Adrenal gland (tissue), 5 donors: ENCODE measurements at regions not wholly inside any gene's neighbourhood (a gene's known extent, or its start where the extent isn't known, plus 50 kb on each side); places are given as distances from the start of the nearest gene placed in this dataset.

Experiments
- POLR2A ChIP-seq, 2 donors: fragments of 450-650 bp; IDR thresholded peaks; one replicate each; pipeline ENCODE4 v1.6.1; 2017; ENCODE audit warnings: antibody characterized with exemption in 2 of 2, mild to moderate bottlenecking in 2 of 2, moderate library complexity in 1 of 2
- TF ChIP-seq, protein P1 (sequence below), 6 experiments: fragments of 450-650 bp in 4 of 6; fragments of 200-600 bp in 2 of 6; sonication (generic) in 1 of 6; IDR thresholded peaks; 1 replicate in 5 of 6; 2 replicates in 1 of 6; pipeline versions ENCODE4 v1.5.1 to v1.8.0; 2016 to 2021; ENCODE audit warnings: antibody characterized with exemption in 6 of 6, mild to moderate bottlenecking in 2 of 6, moderate library complexity in 1 of 6
- donor health status: DM: no; HTN: no; CAD: no.

DNA sequence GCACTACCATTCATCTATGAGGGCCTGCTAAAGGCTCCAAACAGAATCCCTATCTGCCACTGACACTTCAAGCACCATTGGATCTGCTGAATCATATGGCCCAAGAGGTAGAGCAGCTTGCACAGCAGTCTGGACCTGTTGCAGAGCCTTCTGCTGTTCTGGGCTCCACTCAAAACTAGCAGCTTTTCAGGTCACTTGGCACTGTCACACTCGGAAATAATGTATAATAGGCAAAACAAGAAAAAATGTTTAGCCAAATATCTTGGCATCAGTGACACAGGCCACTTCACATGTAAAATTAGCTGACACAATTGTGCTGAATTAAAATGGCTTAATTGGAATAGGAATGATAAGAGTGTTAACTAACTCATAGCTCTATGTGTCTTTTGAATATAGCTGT, 1182.9 kb upstream of the LRRTM3 start:
- TF ChIP-seq, protein P1, sequence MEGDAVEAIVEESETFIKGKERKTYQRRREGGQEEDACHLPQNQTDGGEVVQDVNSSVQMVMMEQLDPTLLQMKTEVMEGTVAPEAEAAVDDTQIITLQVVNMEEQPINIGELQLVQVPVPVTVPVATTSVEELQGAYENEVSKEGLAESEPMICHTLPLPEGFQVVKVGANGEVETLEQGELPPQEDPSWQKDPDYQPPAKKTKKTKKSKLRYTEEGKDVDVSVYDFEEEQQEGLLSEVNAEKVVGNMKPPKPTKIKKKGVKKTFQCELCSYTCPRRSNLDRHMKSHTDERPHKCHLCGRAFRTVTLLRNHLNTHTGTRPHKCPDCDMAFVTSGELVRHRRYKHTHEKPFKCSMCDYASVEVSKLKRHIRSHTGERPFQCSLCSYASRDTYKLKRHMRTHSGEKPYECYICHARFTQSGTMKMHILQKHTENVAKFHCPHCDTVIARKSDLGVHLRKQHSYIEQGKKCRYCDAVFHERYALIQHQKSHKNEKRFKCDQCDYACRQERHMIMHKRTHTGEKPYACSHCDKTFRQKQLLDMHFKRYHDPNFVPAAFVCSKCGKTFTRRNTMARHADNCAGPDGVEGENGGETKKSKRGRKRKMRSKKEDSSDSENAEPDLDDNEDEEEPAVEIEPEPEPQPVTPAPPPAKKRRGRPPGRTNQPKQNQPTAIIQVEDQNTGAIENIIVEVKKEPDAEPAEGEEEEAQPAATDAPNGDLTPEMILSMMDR (IDR thresholded peaks at IDR 0.05) = no peak
- no peak for TF ChIP-seq POLR2A (IDR thresholded peaks at IDR 0.05)
